Progenitor cell of endocrine pancreas (in vitro differentiated cells): ENCODE measurements at regions not wholly inside any gene's neighbourhood (a gene's known extent, or its start where the extent isn't known, plus 50 kb on each side); places are given as distances from the start of the nearest gene placed in this dataset.

Source experiments
- DNase-seq: peaks from one replicate; pipeline ENCODE4 v3.0.0; 2021; ENCODE audit warnings: low spot score; ENCODE audit not compliant: unreplicated experiment
- H3K27ac Mint-ChIP-seq: 2 replicates; pipeline ENCODE4 v1.8.0; 2021; ENCODE audit warnings: mild to moderate bottlenecking, moderate library complexity, mixed read lengths
- H3K27me3 Mint-ChIP-seq: 2 replicates; pipeline ENCODE4 v1.8.0; 2021; ENCODE audit warnings: mixed read lengths
- H3K36me3 Mint-ChIP-seq: 2 replicates; pipeline ENCODE4 v1.8.0; 2022; ENCODE audit warnings: mixed read lengths; ENCODE audit not compliant: insufficient read depth
- H3K4me1 Mint-ChIP-seq: 2 replicates; pipeline ENCODE4 v1.8.0; 2021; ENCODE audit warnings: low read depth, mixed read lengths
- H3K4me3 Mint-ChIP-seq: 2 replicates; pipeline ENCODE4 v1.8.0; 2021; ENCODE audit warnings: low read depth, mild to moderate bottlenecking, moderate library complexity, mixed read lengths
- H3K9me3 Mint-ChIP-seq: 2 replicates; pipeline ENCODE4 v1.8.0; 2021; ENCODE audit warnings: low read depth, mixed read lengths
- TF ChIP-seq, protein P1 (sequence below): fragments of 200-600 bp; sonication (generic); IDR thresholded peaks from one replicate; pipeline ENCODE4 v1.5.0; 2021; ENCODE audit warnings: antibody characterized with exemption, mild to moderate bottlenecking; ENCODE audit not compliant: unreplicated experiment

- H3K4me1 Mint-ChIP-seq: peaks cover 14% of the 10 kb centered on the region
These were observed 447.7 kb upstream of the HNRNPA3 start for GRCh38 chr2:176764921-176765320.

GRCh38 chr2:176766005-176766404 lies 446.6 kb upstream of the HNRNPA3 start:
- no peak overlapping the region for H3K27ac Mint-ChIP-seq
- H3K4me1 Mint-ChIP-seq: peaks cover 14% of the 10 kb centered on the region

More at GRCh38 chr2:176764921-176765320, 447.7 kb upstream of the HNRNPA3 start:
- TF ChIP-seq, protein P1, sequence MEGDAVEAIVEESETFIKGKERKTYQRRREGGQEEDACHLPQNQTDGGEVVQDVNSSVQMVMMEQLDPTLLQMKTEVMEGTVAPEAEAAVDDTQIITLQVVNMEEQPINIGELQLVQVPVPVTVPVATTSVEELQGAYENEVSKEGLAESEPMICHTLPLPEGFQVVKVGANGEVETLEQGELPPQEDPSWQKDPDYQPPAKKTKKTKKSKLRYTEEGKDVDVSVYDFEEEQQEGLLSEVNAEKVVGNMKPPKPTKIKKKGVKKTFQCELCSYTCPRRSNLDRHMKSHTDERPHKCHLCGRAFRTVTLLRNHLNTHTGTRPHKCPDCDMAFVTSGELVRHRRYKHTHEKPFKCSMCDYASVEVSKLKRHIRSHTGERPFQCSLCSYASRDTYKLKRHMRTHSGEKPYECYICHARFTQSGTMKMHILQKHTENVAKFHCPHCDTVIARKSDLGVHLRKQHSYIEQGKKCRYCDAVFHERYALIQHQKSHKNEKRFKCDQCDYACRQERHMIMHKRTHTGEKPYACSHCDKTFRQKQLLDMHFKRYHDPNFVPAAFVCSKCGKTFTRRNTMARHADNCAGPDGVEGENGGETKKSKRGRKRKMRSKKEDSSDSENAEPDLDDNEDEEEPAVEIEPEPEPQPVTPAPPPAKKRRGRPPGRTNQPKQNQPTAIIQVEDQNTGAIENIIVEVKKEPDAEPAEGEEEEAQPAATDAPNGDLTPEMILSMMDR: no peak
- Mint-ChIP-seq H3K27me3 (peaks cover 18% of the 10 kb centered on the region), H3K9me3 (no peaks in the 10 kb centered on the region), H3K27ac (no peak overlapping the region), H3K4me3 (no peak overlapping the region), H3K36me3 (no peaks in the 10 kb centered on the region)
- no peak for DNase-seq

DNA sequence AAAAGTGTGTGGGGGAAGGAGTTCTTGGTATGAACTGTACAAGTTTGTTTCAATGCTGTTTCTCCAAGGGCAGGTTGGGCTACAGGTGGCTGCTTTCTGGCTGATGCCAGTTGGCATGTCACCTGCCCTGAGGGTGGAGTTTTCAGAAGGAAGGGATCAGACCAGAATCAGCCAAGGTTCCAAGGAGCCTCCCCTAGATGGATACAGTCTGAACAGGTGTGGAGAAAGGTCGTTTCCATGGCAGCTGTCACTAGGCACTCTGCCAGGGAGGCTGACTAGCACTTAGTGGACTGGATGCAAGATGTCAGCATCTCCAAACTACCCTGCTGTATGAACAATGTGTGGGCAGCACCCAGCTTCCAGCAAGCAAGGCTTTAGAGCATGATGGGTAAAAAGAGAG lies 444.4 kb upstream of the HNRNPA3 start:
- Mint-ChIP-seq H3K4me1 (peaks cover 12% of the 10 kb centered on the region), H3K27me3 (peaks cover 8% of the 10 kb centered on the region), H3K4me3 (no peak overlapping the region), H3K27ac (no peak overlapping the region), H3K9me3 (peaks cover 12% of the 10 kb centered on the region), H3K36me3 (peaks cover 2% of the 10 kb centered on the region)
- TF ChIP-seq, protein P1: no peak
- no peak for DNase-seq

More at GRCh38 chr2:176766005-176766404, 446.6 kb upstream of the HNRNPA3 start:
- no peaks in the 10 kb centered on the region for H3K36me3 Mint-ChIP-seq
- TF ChIP-seq, protein P1: no peak
- H3K9me3 Mint-ChIP-seq: no peaks in the 10 kb centered on the region
- H3K4me3 Mint-ChIP-seq: no peak overlapping the region
- DNase-seq: no peak
- peaks cover 18% of the 10 kb centered on the region for H3K27me3 Mint-ChIP-seq

GRCh38 chr2:176769021-176769420 lies 443.6 kb upstream of the HNRNPA3 start:
- Mint-ChIP-seq H3K27ac (no peak overlapping the region), H3K36me3 (peaks cover 3% of the 10 kb centered on the region), H3K9me3 (peaks cover 18% of the 10 kb centered on the region), H3K27me3 (peaks cover 7% of the 10 kb centered on the region), H3K4me1 (peaks cover 4% of the 10 kb centered on the region), H3K4me3 (no peak overlapping the region)
- TF ChIP-seq, protein P1: no peak
- no peak for DNase-seq

- Mint-ChIP-seq H3K9me3 (peaks cover 18% of the 10 kb centered on the region), H3K4me3 (no peak overlapping the region), H3K27ac (no peak overlapping the region), H3K36me3 (peaks cover 3% of the 10 kb centered on the region), H3K27me3 (no peaks in the 10 kb centered on the region), H3K4me1 (no peaks in the 10 kb centered on the region)
- TF ChIP-seq, protein P1: no peak
- no peak for DNase-seq
These were observed 442.9 kb upstream of the HNRNPA3 start for GRCh38 chr2:176769499-176770370.
